Panc1 (cell line): ENCODE measurements at regions not wholly inside any gene's neighbourhood (a gene's known extent, or its start where the extent isn't known, plus 50 kb on each side); places are given as distances from the start of the nearest gene placed in this dataset.

ENCODE experiments used
- SIN3A ChIP-seq: IDR thresholded peaks from 2 replicates; pipeline ENCODE4 v1.6.1; 2012; ENCODE audit warnings: low read depth, mild to moderate bottlenecking, low read length, moderate library complexity, borderline replicate concordance; ENCODE audit not compliant: insufficient read depth
- TF ChIP-seq, protein P1 (sequence below): fragments of 450-650 bp; IDR thresholded peaks from 2 replicates; pipeline ENCODE4 v1.5.1; 2017; ENCODE audit warnings: mild to moderate bottlenecking

DNA sequence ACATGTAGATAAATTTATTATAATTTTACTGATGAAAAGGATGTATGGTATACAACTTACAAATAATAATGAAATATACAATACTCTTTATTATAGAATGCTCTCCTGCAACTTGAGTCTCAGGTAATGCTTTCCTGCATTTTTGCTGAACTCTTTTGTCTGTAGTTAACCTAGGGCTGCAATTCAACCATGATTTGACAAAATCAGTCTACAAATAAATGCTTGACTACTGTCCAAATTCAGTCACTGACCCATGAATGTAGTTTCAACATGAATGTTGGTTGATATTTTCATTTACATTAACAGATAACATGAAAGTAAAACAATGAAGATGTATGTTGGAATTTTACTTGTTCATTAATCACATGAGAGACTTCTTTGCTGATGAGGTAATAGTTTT is 320.9 kb downstream of the ZSWIM6 start:
- TF ChIP-seq, protein P1, sequence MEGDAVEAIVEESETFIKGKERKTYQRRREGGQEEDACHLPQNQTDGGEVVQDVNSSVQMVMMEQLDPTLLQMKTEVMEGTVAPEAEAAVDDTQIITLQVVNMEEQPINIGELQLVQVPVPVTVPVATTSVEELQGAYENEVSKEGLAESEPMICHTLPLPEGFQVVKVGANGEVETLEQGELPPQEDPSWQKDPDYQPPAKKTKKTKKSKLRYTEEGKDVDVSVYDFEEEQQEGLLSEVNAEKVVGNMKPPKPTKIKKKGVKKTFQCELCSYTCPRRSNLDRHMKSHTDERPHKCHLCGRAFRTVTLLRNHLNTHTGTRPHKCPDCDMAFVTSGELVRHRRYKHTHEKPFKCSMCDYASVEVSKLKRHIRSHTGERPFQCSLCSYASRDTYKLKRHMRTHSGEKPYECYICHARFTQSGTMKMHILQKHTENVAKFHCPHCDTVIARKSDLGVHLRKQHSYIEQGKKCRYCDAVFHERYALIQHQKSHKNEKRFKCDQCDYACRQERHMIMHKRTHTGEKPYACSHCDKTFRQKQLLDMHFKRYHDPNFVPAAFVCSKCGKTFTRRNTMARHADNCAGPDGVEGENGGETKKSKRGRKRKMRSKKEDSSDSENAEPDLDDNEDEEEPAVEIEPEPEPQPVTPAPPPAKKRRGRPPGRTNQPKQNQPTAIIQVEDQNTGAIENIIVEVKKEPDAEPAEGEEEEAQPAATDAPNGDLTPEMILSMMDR, result no peak
- no peak for TF ChIP-seq SIN3A
